ENCODE measurements at regions not wholly inside any gene's neighbourhood (a gene's known extent, or its start where the extent isn't known, plus 50 kb on each side); places are given as distances from the start of the nearest gene placed in this dataset.

DNA sequence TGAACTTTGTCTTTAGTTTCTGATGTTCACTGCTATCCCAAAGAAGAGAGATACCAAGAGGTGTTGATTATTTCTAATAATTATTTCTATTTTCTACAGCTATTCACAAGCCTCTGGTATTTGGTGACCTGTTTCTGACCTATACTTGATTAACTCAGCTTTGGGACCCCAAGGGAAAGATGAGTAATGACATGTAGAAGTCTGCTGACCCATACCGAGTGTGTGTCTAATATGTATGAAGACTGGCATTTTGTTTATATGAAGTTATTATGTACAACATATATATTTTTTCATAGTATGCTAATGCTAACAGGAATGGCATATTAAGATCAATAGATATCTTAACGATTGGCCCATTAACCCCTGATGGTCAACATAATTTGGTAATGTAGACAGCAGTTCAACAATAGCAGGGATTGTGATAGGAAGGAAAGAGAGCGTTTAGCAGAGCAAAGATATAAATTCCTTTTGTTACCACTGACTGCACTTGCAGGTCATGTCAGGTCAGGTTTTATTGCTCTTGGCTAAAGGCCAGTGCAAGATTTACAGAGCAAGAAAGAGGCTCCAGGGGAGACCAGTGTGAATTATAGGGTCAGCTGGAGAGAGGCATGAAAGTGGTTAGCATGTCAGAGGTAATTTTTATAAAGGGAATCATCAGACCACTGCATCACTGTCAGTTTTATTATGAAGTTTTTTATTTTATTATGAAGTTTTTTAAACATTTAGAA is 94.7 kb upstream of the DIPK2B start:
- DNase-seq (ENCODE audit: low read depth), result peak; percentile 11

DNA sequence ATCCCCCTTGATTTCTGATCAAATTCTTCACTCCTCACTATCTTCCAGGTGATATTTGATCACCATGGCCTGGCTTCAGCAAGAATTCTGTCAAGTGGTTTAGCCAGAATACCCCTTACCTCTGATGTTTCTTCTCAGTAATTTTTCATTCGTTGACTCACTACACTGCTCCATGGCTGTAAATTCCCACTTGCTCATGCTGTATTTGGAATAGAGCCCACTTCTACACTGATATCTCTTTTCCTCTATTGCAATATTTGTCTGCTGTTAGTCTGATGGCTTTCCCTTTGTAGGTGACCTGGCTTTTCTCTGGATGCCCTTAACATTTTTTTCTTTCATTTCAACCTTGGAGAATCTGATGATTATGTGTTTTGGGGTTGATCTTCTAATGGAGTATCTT is 73.9 kb upstream of the DIPK2B start:
- DNase-seq (ENCODE audit: low read depth), result no peak

DNA sequence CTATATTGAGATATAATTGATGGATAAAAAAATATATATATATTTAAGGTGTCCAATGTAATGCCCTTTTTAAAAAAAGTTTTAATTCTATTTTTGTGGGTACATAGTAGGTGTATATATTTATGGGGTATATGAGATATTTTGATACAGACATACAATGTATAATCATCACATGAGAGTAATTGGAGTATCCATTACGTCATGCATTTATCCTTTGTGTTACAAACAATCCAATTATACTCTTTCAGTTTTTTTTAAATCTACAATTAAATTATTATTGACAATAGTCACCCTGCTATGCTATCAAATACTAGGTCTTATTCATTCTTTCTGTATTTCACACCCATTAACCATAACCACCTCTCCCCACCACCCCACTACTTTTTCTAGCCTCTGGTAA is 66.3 kb upstream of the DIPK2B start:
- no peak for DNase-seq (ENCODE audit: low read depth)

DNA sequence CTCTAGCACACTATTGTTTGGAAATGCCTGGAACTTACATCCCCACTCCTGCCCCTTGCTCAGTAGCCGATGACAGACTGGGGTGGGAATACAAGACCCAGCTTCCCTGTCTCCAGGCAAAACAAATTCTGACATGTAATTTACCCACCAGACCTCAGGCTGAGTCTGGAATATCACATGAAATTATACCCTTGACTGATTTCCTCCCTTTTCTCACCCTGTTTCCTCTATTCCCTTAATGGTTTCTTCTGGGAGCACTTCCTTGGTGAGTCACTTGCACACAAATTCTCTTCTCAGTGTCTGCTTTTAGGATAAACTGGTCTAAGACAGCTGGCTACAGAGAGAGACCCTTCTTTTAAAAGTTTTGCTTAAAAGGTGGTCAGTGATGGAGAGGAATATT is 65.8 kb upstream of the DIPK2B start:
- DNase-seq (ENCODE audit: low read depth), result no peak

DNA sequence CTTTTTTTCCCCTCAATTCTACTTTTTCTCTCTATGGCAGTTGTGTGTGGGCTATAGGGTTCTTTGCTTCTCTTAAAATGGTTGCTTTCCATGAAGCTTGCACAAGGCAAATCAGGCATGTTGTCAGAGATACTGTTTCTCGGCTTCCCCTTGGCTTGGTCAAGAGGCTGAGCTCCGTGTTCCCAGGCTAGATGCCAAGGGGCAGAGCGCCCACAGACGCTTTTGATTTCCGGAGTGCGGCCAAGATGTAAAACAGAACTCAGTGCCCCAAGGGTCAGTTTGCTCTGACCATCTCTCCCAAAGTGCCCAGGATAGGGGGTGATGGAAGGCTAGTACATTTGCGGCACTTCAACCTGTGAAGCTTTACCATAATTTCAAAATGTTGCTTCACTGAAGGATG is 64.2 kb upstream of the DIPK2B start:
- DNase-seq (ENCODE audit: low read depth), result no peak

DNA sequence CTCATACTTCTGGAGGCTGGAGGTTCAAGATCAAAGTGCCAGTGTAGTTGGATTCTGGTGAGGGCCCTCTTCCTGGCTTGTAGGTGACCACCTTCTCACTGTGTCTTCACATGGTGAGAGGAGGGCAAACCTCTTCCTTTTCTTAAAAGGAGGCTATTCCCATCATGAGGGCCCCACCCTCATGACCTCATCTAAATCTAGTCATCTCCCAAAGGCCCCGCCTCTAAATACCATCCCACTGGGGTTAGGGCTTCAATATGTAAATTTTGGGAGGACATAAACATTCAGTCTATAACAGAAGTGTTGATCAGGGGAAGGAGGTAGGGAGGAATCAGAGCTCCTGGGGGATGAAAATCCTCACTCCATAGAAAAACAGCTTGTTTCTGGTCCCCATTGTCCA is 60.8 kb upstream of the DIPK2B start:
- no peak for DNase-seq (ENCODE audit: low read depth)

DNA sequence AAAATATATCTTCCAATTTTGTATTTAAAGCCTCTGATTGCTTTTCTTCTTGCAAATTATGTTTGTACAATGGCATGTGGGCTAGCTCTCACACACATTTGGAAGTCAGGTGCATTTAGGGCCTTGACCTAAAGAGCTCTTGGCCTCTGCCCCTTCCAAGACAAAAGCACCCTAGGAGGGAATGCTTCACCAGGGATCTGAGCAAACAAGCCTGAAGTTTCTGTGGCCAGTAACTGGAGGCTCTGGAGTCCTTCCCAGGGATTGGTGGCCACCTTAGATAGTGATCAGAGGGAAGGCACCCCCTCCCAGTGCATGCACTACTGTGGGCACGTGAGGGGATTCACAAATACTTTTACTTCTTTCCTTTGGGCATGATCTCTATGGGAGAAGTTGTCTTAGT is 60.3 kb upstream of the DIPK2B start:
- DNase-seq (ENCODE audit: low read depth), result no peak

DNA sequence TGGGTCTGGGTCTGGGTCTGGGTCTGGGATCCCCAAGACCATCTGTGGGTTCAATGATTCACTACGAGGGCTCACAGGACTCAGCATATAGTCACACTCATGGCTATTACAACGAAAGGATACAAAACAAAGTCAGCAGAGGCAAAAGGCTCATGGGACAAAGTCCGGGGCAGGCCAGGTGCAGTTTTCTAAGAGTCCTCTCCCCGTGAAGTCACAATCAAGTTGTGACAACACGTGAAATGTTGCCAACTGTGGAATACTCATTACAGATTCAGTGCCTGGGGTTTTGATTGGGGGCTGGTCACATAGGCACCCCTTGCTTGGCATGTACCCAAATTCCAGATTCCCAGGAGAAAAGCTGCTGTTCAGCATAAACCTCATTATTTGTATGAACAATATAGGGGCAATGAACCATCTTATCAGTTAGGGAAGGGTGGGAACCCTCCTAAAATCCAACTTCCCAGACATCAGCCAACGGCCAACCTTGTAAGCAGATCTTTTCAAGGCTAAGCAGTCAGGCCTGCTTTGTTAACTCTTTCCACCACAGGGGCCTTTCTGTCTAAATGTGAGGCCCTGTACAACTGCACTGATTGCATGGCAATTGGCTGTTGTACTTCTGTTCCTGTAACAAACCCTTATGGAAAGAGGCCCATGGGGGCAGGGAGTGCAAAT is 58.2 kb upstream of the DIPK2B start:
- no peak for DNase-seq (ENCODE audit: low read depth)

All from HS-5 (cell line).